H1 (cell line): ENCODE measurements at regions not wholly inside any gene's neighbourhood (a gene's known extent, or its start where the extent isn't known, plus 50 kb on each side); places are given as distances from the start of the nearest gene placed in this dataset.

Experiments used
- CTCF ChIA-PET: fragments of 300-600 bp; sonication (Branson Sonifier 250); formaldehyde crosslinking; loops from one replicate; lab custom pipeline; 2021; ENCODE audit not compliant: partially characterized antibody; lab: Charles Lee
- POLR2A ChIA-PET: fragments of 300-600 bp; sonication (Branson Sonifier 250); formaldehyde crosslinking; loops from one replicate; lab custom pipeline; 2021; ENCODE audit warnings: inconsistent platforms; ENCODE audit not compliant: partially characterized antibody; lab: Charles Lee
- DNase-seq, 2 experiments: peaks; one replicate each; pipeline versions ENCODE4 v3.0.0 to v3.0.0-alpha.2; 2010 to 2022; ENCODE audit warnings: low spot score in 2 of 2, low read depth in 1 of 2, mixed read lengths in 1 of 2
- FAIRE-seq: peaks from 2 replicates; lab custom pipeline; 2011; peaks lifted over from hg19 to GRCh38; lab: Jason Lieb, UNC
- H2AFZ ChIP-seq: 2 replicates; pipeline ENCODE4 v1.8.1; 2012; ENCODE audit warnings: low read length, inconsistent platforms
- H2AK5ac ChIP-seq: 2 replicates; pipeline ENCODE4 v1.6.1; 2013; ENCODE audit warnings: low read depth, low read length
- H2BK120ac ChIP-seq: replicated peaks from 2 replicates; pipeline ENCODE3; 2013; ENCODE audit warnings: low read depth, low read length, inconsistent platforms
- H2BK12ac ChIP-seq: 2 replicates; pipeline ENCODE4 v1.6.1; 2013; ENCODE audit warnings: low read depth, low read length
- H2BK15ac ChIP-seq: 2 replicates; pipeline ENCODE4 v1.6.1; 2013; ENCODE audit warnings: low read length
- H2BK20ac ChIP-seq: 2 replicates; pipeline ENCODE4 v1.6.1; 2013; ENCODE audit warnings: low read length
- H2BK5ac ChIP-seq: 2 replicates; pipeline ENCODE4 v1.6.1; 2013; ENCODE audit warnings: low read depth, low read length
- H3K14ac ChIP-seq: 2 replicates; pipeline ENCODE4 v1.6.1; 2013; ENCODE audit warnings: inconsistent platforms; ENCODE audit not compliant: insufficient read length
- H3K18ac ChIP-seq: 2 replicates; pipeline ENCODE4 v1.6.1; 2013; ENCODE audit warnings: low read length; ENCODE audit errors: extremely low read depth
- H3K23ac ChIP-seq: 2 replicates; pipeline ENCODE4 v1.6.1; 2013; ENCODE audit warnings: inconsistent platforms; ENCODE audit not compliant: insufficient read length
- H3K23me2 ChIP-seq: 2 replicates; pipeline ENCODE4 v1.6.1; 2013; ENCODE audit warnings: low read depth, low read length
- H3K27ac ChIP-seq: 2 replicates; pipeline ENCODE4 v1.6.1; 2011; ENCODE audit warnings: low read depth, low read length, inconsistent platforms
- H3K27me3 ChIP-seq, 4 experiments: replicated peaks in 1 of 4; 1 replicate in 1 of 4; 2 replicates in 3 of 4; pipeline versions ENCODE4 v1.6.1 to v1.8.1; 2011 to 2013; ENCODE audit warnings: low read length in 3 of 4, mild to moderate bottlenecking in 3 of 4, inconsistent platforms in 2 of 4, mixed read lengths in 2 of 4, moderate library complexity in 1 of 4; ENCODE audit not compliant: control insufficient read depth in 3 of 4, insufficient read depth in 3 of 4; ENCODE audit errors: extremely low read depth in 1 of 4
- H3K36me3 ChIP-seq, 4 experiments: 2 replicates each; pipeline versions ENCODE4 v1.6.1 to v1.8.1; 2011 to 2013; ENCODE audit warnings: mild to moderate bottlenecking in 4 of 4, low read length in 3 of 4, moderate library complexity in 2 of 4, control low read depth in 1 of 4, inconsistent platforms in 1 of 4; ENCODE audit not compliant: insufficient read depth in 4 of 4, control insufficient read depth in 2 of 4
- H3K4ac ChIP-seq: replicated peaks from 2 replicates; pipeline ENCODE3; 2013; ENCODE audit warnings: low read length, low read depth, mixed read lengths, inconsistent platforms; ENCODE audit not compliant: insufficient read length
- H3K4me1 ChIP-seq, 4 experiments: replicated peaks in 1 of 4; 1 replicate in 1 of 4; 2 replicates in 3 of 4; pipeline versions ENCODE4 v1.6.1 to v1.8.1; 2011 to 2013; ENCODE audit warnings: low read length in 3 of 4, inconsistent platforms in 2 of 4, mixed read lengths in 1 of 4; ENCODE audit not compliant: insufficient read depth in 4 of 4, control insufficient read depth in 3 of 4
- H3K4me2 ChIP-seq, 2 experiments: 2 replicates each; pipeline versions ENCODE4 v1.6.1 to v1.8.1; 2011 to 2013; ENCODE audit warnings: low read depth in 2 of 2, low read length in 2 of 2, control low read depth in 1 of 2, inconsistent platforms in 1 of 2, mild to moderate bottlenecking in 1 of 2; ENCODE audit not compliant: insufficient read depth in 1 of 2
- H3K4me3 ChIP-seq, 4 experiments: fragments of 200-600, 300-600 bp in 1 of 4; sonication (generic), shearing (Covaris generic), sonication (Bioruptor Twin) in 1 of 4; 2 replicates each; pipeline versions ENCODE4 v1.5.1 to v1.8.1; 2011 to 2016; ENCODE audit warnings: low read length in 4 of 4, low read depth in 3 of 4, control low read depth in 2 of 4, inconsistent platforms in 2 of 4, mild to moderate bottlenecking in 2 of 4, mixed read lengths in 1 of 4, moderate library complexity in 1 of 4; ENCODE audit not compliant: insufficient read depth in 2 of 4; ENCODE audit errors: extremely low read depth in 1 of 4
- H3K56ac ChIP-seq: replicated peaks from 2 replicates; pipeline ENCODE3; 2013; ENCODE audit warnings: low read depth, mild to moderate bottlenecking, mixed read lengths, low read length, inconsistent platforms; ENCODE audit not compliant: insufficient read length
- H3K79me1 ChIP-seq: 2 replicates; pipeline ENCODE4 v1.6.1; 2013; ENCODE audit warnings: low read depth, low read length, control low read depth
- H3K79me2 ChIP-seq, 2 experiments: 2 replicates each; pipeline versions ENCODE4 v1.6.1 to v1.8.1; 2012 to 2013; ENCODE audit warnings: low read length in 2 of 2, mild to moderate bottlenecking in 2 of 2, inconsistent platforms in 1 of 2; ENCODE audit not compliant: insufficient read depth in 2 of 2, control insufficient read depth in 1 of 2
- H3K9ac ChIP-seq, 4 experiments: replicated peaks in 1 of 4; 1 replicate in 1 of 4; 2 replicates in 3 of 4; pipeline versions ENCODE4 v1.6.1 to v1.8.1; 2011 to 2013; ENCODE audit warnings: low read depth in 3 of 4, low read length in 3 of 4, control low read depth in 2 of 4, mild to moderate bottlenecking in 2 of 4, moderate library complexity in 2 of 4, inconsistent platforms in 1 of 4; ENCODE audit errors: extremely low read depth in 1 of 4
- H3K9me3 ChIP-seq, 2 experiments: 2 replicates each; pipeline versions ENCODE4 v1.6.1 to v1.8.1; 2012 to 2013; ENCODE audit warnings: mild to moderate bottlenecking in 2 of 2, moderate library complexity in 2 of 2, control low read depth in 1 of 2, inconsistent platforms in 1 of 2, low read depth in 1 of 2, low read length in 1 of 2, mixed read lengths in 1 of 2; ENCODE audit not compliant: insufficient read depth in 2 of 2
- H4K20me1 ChIP-seq, 2 experiments: replicated peaks in 1 of 2; 2 replicates each; pipeline versions ENCODE3 to v1.8.1; 2011 to 2013; ENCODE audit warnings: inconsistent platforms in 2 of 2, low read length in 2 of 2, mild to moderate bottlenecking in 1 of 2; ENCODE audit not compliant: insufficient read depth in 2 of 2, control insufficient read depth in 1 of 2
- H4K5ac ChIP-seq: 2 replicates; pipeline ENCODE4 v1.6.1; 2013; ENCODE audit warnings: low read length, low read depth, mixed read lengths, inconsistent platforms; ENCODE audit not compliant: insufficient read length
- H4K8ac ChIP-seq: 2 replicates; pipeline ENCODE4 v1.8.0; 2013; ENCODE audit warnings: mild to moderate bottlenecking, moderate library complexity, low read length, inconsistent platforms; ENCODE audit not compliant: insufficient read depth; ENCODE audit errors: extremely low read depth
- H4K91ac ChIP-seq: replicated peaks from 2 replicates; pipeline ENCODE3; 2013; ENCODE audit warnings: low read length, mixed read lengths, inconsistent platforms; ENCODE audit not compliant: insufficient read length
- ASH2L ChIP-seq: fragments of 200-600, 300-600 bp; sonication (generic); IDR thresholded peaks from one replicate; pipeline ENCODE4 v1.7.1; 2017; ENCODE audit warnings: low read length
- CREB1 ChIP-seq: IDR thresholded peaks from 2 replicates; pipeline ENCODE4 v1.6.1; 2012; ENCODE audit warnings: inconsistent platforms
- NRF1 ChIP-seq: IDR thresholded peaks from 2 replicates; pipeline ENCODE4 v1.6.1; 2011; ENCODE audit warnings: mild to moderate bottlenecking, low read depth, low read length, improper control_type of control experiment
- POLR2AphosphoS5 ChIP-seq: IDR thresholded peaks from 2 replicates; pipeline ENCODE4 v1.6.1; 2011; ENCODE audit warnings: low read depth, low read length
- SAP30 ChIP-seq: fragments of 300-600 bp; sonication (generic); IDR thresholded peaks from 2 replicates; pipeline ENCODE4 v1.7.1; 2012; ENCODE audit warnings: low read length, moderate library complexity, mild to moderate bottlenecking, inconsistent platforms; ENCODE audit not compliant: insufficient read depth, insufficient replicate concordance
- SUZ12 ChIP-seq: fragments of 200-600 bp; sonication (generic); IDR thresholded peaks from 2 replicates; pipeline ENCODE4 v1.6.1; 2012; ENCODE audit warnings: mild to moderate bottlenecking, inconsistent platforms, low read length, moderate library complexity, mixed read lengths
- WGBS, 2 experiments: shearing (Covaris generic) in 1 of 2; methylation state at CpG; one replicate each; pipeline versions ENCODE4 v1.1.6 to v1.1.7; 2013 to 2015; ENCODE audit warnings: low lambda C conversion rate in 2 of 2, mixed read lengths in 2 of 2, inconsistent platforms in 1 of 2, low coverage in 1 of 2, missing lambda C conversion rate in 1 of 2; ENCODE audit not compliant: insufficient replicate concordance in 2 of 2, insufficient coverage in 1 of 2, insufficient read length in 1 of 2; ENCODE audit errors: extremely low coverage in 1 of 2, missing lambda C conversion rate in 1 of 2; 5-methylcytosine and 5-hydroxymethylcytosine counted together

DNA sequence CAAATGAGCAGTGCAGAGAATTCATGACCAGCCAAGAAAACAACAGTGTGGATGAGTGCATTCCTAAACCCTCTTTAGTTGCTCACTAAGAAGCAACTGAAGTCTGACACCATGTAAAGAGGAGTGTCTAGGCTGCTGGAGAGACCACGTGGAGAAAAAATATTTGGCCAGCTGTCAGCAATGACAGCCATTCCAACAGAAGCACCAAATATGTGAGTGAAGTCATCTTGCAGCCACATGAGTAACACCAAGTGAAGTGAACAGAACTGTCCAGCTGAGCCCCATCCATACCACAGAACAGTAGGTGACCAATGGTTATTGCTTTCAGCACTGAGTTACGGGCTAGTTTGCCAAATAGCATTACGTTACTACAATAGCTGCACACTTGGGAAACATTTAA is 89.4 kb downstream of the TBXT start:
- H3K23me2 ChIP-seq: no peaks in the 10 kb centered on the region

More for the DNA sequence above, 89.4 kb downstream of the TBXT start:
- no peaks in the 10 kb centered on the region for H3K36me3 ChIP-seq
- H2BK12ac ChIP-seq: no peak overlapping the region
- H3K79me2 ChIP-seq: no peaks in the 10 kb centered on the region
- no peak overlapping the region for H3K23ac ChIP-seq
- H2AK5ac ChIP-seq: no peak overlapping the region
- no peak overlapping the region for H4K91ac ChIP-seq
- no peak overlapping the region for H2BK20ac ChIP-seq
- H3K79me1 ChIP-seq: no peaks in the 10 kb centered on the region
- H2BK15ac ChIP-seq: no peak overlapping the region
- no peak overlapping the region for H2AFZ ChIP-seq
- no peak overlapping the region for H3K4me2 ChIP-seq
- H3K14ac ChIP-seq: no peak overlapping the region
- no peak overlapping the region for H3K27ac ChIP-seq
- no peak overlapping the region for H3K56ac ChIP-seq
- whole genome bisulfite sequencing, 2 experiments: 87% methylated on average over 3 of the region's 3 CpGs; no CpG with 5 or more reads in 1 of the 2 experiments
- TF ChIP-seq SUZ12: no peak
- no peak for TF ChIP-seq CREB1
- no peak for TF ChIP-seq NRF1
- TF ChIP-seq ASH2L: no peak
- TF ChIP-seq SAP30: no peak
- TF ChIP-seq POLR2AphosphoS5: no peak
- H3K4ac ChIP-seq: no peak overlapping the region
- H3K4me1 ChIP-seq: no peaks in the 10 kb centered on the region
- H4K20me1 ChIP-seq: no peaks in the 10 kb centered on the region
- no peak for DNase-seq
- CTCF ChIA-PET: interaction anchor here (2.7 to 3.4 kb wide), 3 partner anchors 10 to 20 kb away, joined by 17 to 24 read pairs (median 22); no protein-coding TSS in a partner anchor
- no peak overlapping the region for H3K4me3 ChIP-seq
- H4K8ac ChIP-seq: no peak overlapping the region
- no peak overlapping the region for H3K18ac ChIP-seq
- POLR2A ChIA-PET: no interaction called here
- no peak overlapping the region for H4K5ac ChIP-seq
- no peaks in the 10 kb centered on the region; a peak in 1 of 4 replicates for H3K9me3 ChIP-seq
- FAIRE-seq: no peak
- H3K9ac ChIP-seq: no peak overlapping the region
- no peaks in the 10 kb centered on the region for H3K27me3 ChIP-seq
- H2BK5ac ChIP-seq: no peak overlapping the region
- no peak overlapping the region for H2BK120ac ChIP-seq
